HepG2 (cell line): ENCODE measurements at regions not wholly inside any gene's neighbourhood (a gene's known extent, or its start where the extent isn't known, plus 50 kb on each side); places are given as distances from the start of the nearest gene placed in this dataset.

Experiments
- ARNT ChIP-seq: fragments of 450-650 bp; IDR thresholded peaks from 2 replicates; pipeline ENCODE4 v1.6.1; 2017
- CCDC6 ChIP-seq: sonication (generic); formaldehyde crosslinking; IDR thresholded peaks from 2 replicates; pipeline ENCODE4 v1.8.1; 2022; ENCODE audit warnings: mild to moderate bottlenecking, missing genetic modification reagents, moderate library complexity
- CTCF ChIP-seq: sonication (generic); formaldehyde crosslinking; IDR thresholded peaks from 2 replicates; pipeline ENCODE4 v1.5.0; 2020; ENCODE audit warnings: mild to moderate bottlenecking, missing genetic modification reagents, moderate library complexity
- EP300 ChIP-seq, 3 experiments: sonication (generic) in 1 of 3; formaldehyde crosslinking in 1 of 3; IDR thresholded peaks; 2 replicates each; pipeline versions ENCODE4 v1.5.1 to v1.6.1; 2011 to 2020; ENCODE audit warnings: low read depth in 2 of 3, low read length in 2 of 3, borderline replicate concordance in 1 of 3, improper control_type of control experiment in 1 of 3, mild to moderate bottlenecking in 1 of 3, missing genetic modification reagents in 1 of 3, moderate library complexity in 1 of 3
- ETS1 ChIP-seq: sonication (generic); formaldehyde crosslinking; IDR thresholded peaks from 2 replicates; pipeline ENCODE4 v1.4.0; 2020; ENCODE audit warnings: missing genetic modification reagents
- FOXA3 ChIP-seq: IDR thresholded peaks from 2 replicates; pipeline ENCODE4 v1.6.1; 2016; ENCODE audit warnings: missing genetic modification reagents, missing compliant biosample characterization
- FOXK2 ChIP-seq: fragments of 450-650 bp; IDR thresholded peaks from 2 replicates; pipeline ENCODE4 v1.6.1; 2016
- JUND ChIP-seq: sonication (generic); formaldehyde crosslinking; IDR thresholded peaks from 2 replicates; pipeline ENCODE4 v1.8.0; 2022; ENCODE audit warnings: mild to moderate bottlenecking, missing genetic modification reagents
- KLF12 ChIP-seq: sonication (generic); formaldehyde crosslinking; IDR thresholded peaks from 2 replicates; pipeline ENCODE4 v1.4.0; 2020; ENCODE audit warnings: missing genetic modification reagents, borderline replicate concordance
- KMT2A ChIP-seq: sonication (generic); formaldehyde crosslinking; IDR thresholded peaks from 2 replicates; pipeline ENCODE4 v1.4.0; 2020; ENCODE audit warnings: missing genetic modification reagents
- NPAS2 ChIP-seq: sonication (generic); formaldehyde crosslinking; IDR thresholded peaks from 2 replicates; pipeline ENCODE4 v1.8.0; 2022; ENCODE audit warnings: mild to moderate bottlenecking, missing genetic modification reagents, borderline replicate concordance
- RNF2 ChIP-seq: fragments of 450-650 bp; conservative IDR thresholded peaks from 2 replicates; pipeline ENCODE4 v1.6.1; 2016; ENCODE audit warnings: low read depth
- SP1 ChIP-seq, 2 experiments: fragments of 450-650 bp in 1 of 2; sonication (generic) in 1 of 2; formaldehyde crosslinking in 1 of 2; IDR thresholded peaks; 2 replicates each; pipeline versions ENCODE4 v1.4.0 to v1.6.1; 2016 to 2020; ENCODE audit warnings: missing genetic modification reagents in 1 of 2
- YY1 ChIP-seq: IDR thresholded peaks from 2 replicates; pipeline ENCODE4 v1.6.1; 2011; ENCODE audit warnings: low read length, low read depth, moderate library complexity, mild to moderate bottlenecking; ENCODE audit not compliant: insufficient read depth, insufficient replicate concordance

GRCh38 chr18:79600596-79600995 is 79.0 kb upstream of the CTDP1 start:
- TF ChIP-seq ETS1 (no peak), CTCF (CRISPR knock-in tag) (no peak), ARNT (no peak), YY1 (no peak), KMT2A (CRISPR knock-in tag) (no peak), NPAS2 (CRISPR knock-in tag) (no peak), KLF12 (CRISPR knock-in tag) (no peak), FOXK2 (no peak), JUND (CRISPR knock-in tag) (no peak), RNF2 (no peak), CCDC6 (no peak), EP300 (IDR thresholded peaks at IDR 0.05; ENCODE audit: low read depth in 2 of 2, low read length in 2 of 2) (no peak), EP300 (CRISPR knock-in tag; IDR thresholded peaks at IDR 0.05; ENCODE audit: borderline replicate concordance) (no peak), FOXA3 (CRISPR knock-in tag) (no peak), SP1 (IDR thresholded peaks at IDR 0.05) (no peak), SP1 (CRISPR knock-in tag; IDR thresholded peaks at IDR 0.05) (no peak)
